DMS 273 (cell line): ENCODE measurements at regions not wholly inside any gene's neighbourhood (a gene's known extent, or its start where the extent isn't known, plus 50 kb on each side); places are given as distances from the start of the nearest gene placed in this dataset.
A peak's percentile ranks its signal among the peaks of the same experiment; 100 is the strongest.

Source experiments
- DNase-seq: peaks from one replicate; lab custom pipeline; 2025; ENCODE audit not compliant: unreplicated experiment; lab: John Stamatoyannopoulos, UW

DNA sequence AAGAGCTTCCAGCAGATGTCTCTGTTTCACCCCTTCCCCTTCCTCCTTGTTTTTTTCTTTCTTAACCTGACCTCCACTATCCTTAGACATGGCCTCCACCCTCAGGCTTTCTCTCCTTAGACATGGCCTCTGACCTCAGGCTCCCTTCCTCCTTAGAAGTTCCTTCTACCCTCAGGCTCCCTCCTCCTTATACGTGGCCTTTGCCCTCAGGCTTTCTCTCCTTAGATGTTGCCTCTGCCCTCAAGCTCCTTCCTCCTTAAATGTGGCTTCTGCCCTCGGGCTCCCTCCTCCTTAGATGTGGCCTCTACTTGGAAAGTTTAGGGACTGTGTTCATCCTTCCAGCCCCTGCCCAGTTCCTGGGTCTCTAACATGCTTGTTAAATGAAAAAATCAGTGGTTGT, 180.4 kb upstream of the S1PR3 start:
- DNase-seq, result no peak

DNA sequence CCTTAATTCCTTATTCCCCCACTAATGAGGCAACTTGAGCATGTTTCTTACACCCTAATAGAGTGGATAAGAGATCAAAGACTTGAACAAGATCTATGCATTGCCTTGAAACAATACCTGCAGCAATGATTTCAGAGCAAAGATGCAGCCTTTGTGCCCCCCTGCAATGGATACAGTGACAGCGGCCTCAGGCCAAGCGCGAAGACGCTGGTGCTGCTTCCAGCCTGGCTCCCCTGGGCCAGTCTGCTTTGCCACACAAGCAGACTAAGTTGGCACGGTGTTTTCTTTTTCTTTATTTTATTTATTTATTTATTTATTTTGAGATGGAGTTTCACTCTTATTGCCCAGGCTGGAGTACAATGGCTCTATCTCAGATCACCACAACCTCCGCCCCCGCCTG, 179.8 kb upstream of the S1PR3 start:
- no peak for DNase-seq

DNA sequence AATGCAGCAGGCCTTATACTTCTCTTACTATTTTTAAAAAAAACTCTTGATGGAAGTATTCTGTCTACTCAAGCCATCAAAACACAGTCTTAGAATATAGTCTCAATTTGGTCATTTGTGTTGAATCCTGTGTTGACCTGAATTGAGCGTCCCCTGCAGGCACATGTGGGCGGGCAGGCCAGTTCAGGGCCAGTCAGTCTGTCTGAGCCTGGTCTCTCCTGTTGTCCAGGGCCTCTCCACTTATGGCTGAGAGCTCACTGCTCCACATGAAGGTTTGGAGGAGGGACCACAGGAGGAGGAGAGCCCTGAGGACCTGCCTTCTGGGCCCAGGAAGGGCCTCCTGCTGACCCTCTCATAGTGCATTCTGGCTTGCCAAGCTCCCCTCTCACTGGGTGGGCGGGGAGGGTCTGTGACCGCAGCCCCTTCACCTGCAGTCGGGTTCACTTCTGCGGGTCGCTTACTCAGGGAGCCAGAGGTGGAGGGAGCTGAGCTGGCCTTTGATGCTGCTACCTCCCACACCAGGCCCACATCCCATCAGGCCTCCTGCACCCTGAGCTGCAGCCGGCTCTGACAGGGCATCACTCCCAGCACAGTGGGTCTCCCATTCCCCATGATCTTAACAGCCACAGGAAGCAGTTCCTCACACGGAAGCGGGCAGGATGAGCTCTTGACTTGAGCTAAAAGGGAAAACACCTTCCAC, 178.2 kb upstream of the S1PR3 start:
- DNase-seq, result no peak

DNA sequence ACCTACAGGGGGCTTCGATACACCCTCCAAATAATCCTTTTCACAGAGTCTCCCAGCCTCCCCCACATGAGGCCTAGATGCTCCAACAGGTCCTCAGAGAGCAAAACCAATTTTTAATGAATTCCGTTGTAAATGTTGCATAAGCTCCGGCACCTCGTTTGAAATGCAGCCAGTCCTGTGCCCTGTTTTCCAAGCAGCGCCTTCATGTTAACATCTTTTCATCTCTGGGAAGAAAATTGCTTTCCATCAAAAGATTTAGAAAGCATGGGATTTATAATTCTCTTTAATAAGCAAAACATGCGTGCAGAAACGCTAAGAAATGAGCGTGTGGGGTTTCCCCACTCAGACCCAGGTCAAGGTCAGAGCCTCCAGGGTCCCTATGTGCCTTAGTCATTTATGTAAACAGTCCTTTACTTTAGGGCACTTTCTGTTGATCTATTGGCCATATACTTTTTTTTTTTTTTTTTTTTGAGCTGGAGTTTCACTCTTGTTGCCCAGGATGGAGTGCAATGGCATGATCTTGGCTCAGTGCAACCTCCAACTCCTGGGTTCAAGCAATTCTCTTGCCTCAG, 177.5 kb upstream of the S1PR3 start:
- no peak for DNase-seq

DNA sequence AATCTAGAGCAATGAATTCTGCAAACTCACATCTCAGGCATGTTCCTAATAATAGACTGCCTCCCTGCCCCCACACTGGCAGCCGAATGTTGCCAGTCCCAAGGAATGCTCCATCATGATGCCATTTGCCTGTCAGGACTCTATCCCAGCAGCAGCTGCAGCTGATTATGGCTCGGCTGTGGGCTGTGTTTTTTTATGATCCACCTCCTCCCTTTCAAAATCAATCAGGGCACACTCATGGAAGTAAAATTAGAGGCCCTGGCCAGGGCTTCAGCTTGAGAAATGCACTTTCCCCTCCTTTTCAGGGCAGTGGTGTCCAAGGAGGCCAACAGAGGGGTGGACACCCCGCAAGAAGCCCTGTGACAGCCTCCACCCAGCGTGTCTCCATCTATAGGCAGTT, 176.7 kb upstream of the S1PR3 start:
- DNase-seq, result no peak

DNA sequence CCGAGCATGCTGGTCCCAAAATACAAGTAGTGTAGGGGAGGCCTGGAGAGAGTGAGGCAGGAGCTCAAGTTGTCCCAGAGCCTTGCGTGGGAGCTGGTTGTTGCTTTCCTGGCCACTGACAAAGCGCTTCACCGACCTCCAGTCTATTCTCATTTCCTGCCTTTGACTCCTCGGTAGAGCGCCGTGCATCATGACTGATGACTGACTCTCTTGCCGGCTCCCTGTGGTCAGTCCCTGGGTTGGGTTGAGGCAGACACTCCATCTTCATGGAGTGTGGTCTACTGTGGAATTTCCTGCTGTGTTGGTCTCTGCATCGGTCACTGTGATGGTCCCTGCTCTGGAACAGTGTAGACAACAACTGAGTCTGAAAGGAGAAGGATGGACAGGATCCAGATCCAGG, 175.1 kb upstream of the S1PR3 start:
- DNase-seq, result no peak

DNA sequence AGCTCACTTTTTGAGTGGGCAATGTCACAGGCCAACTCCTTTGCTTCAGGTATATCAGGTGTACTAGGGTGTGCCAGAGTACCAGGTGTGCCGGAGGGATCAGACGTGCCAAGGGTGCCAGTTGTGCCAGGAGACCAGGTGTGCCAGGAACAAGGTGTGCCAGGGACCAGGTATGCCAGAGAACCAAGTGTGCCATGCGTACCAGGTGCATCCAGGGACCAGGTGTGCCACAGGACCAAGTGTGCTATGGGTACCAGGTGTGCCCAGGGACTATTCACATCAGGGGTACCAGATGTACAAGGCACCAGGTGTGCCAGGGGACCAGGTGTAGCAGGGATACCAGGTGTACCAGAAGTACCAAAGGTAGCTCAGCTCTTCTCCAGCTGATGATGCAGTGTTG, 174.7 kb upstream of the S1PR3 start:
- no peak for DNase-seq

DNA sequence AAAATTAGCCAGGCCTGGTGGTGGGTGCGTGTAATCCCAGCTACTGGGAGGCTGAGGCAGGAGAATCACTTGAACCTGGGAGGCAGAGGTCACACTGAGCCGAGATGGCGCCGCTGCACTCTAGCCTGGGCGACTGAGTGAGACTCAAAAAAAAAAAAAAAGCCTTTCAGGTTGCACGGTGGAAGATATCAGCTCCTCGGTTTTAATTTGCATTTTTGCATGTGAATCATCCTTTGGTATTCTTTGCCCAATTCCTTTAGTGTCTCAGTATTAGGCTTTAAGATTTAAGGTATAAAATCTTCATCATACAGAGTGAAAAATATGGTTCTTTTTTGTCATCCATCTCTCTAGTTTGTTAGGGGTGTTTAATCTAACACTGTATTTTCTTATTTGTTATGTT, 173.6 kb upstream of the S1PR3 start:
- no peak for DNase-seq

DNA sequence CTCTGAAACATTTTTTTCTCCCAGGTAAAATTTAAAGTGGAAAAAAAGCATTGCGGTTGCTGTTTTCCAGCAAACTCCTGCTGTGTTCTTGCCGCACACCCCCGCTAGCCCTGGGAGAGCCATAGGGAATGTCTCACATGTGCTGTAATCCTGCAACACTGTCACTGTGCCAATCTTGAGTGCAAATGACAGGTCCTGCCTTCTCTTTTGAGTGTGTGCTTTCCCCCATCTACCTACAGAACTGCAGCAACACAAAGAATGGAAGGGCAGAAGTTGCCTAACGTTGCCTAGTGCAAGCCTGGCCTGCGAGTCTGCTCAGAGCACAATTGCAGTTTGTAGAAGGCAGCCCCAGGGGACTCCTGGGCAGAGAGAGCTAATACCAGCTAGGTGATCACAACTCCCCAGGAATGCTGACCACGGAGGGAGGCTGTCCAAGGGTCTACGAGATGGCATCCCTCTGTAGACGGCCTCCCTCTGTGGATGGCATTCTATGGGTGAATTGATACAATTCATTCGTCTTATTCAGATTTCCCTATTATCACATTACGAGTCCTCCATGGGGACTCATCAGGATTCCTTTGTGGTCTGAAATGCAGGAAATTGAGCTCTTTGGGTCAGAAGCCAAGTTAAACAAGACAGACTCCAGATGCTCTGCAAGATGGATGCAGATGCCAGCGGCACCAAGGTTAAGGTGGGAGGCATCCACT, 172.6 kb upstream of the S1PR3 start:
- DNase-seq, result peak; percentile 50

DNA sequence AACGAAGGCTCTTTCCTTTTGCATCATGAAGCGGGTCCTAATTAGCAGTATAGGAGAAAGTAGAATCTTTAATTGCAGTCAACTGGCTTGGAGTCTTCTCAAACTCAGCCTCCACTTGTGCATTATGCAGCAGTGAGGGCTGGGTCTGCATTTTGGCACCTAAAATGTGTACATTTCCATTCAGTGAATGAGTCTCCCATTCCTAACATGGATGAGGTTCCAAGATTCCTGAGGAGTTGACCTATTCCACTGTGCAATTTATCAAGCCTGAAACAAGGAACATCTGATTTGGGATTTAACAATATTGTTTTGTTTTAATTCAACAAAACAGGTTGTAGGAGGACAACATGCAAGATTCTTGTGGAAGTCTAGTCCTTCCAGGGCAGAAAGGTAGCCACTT, 171.8 kb upstream of the S1PR3 start:
- DNase-seq, result no peak

DNA sequence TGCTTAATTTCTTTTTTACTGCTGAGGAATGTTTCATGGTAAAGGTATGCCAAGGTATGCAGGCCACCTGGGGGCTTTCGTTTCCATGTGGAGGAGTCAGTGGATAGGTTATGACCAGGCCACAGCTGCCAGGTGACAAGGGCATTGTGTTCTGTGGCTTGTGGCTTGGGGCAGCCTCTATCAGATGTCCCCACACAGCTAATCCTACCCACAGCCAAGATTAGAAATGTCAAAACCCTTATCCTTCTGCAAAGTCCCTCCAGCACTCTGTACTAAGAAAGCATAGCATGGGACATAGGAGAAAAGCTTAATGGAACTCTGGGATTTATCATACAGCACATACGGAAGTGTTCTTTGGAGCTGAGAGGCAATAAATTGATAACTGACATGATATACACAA, 171.2 kb upstream of the S1PR3 start:
- DNase-seq, result no peak

DNA sequence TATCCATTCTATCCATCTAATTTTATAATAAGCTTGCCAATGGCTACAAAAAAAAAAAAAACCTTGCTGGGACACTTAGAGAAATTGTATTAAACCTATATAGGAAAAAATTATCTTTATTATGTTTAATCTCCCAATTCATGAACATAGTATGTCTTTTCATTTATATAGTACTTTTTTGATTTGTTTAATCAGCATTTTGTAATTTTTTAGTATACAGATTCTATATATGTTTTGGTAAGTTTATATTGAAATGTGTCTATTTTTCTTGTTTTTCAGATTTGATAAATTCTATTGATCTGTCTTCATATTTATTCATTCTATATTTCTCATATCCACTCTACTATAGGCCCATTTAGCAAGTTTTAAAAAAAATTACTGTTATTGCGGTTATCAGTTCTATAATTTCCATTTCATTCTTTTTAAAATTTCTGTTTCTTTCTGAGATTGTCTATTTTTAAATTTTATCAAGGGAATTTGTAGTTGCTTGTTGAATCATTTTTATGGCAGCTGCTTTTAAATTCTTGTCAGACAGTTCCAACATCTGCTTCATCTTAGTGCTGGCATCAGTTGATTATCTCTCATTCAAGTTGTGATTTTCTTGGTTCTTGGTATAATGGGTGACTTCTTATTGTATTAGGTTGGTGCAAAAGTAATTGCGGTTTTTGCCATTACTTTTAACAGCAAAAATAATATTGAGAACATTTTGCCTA, 170.1 kb upstream of the S1PR3 start:
- DNase-seq, result no peak

DNA sequence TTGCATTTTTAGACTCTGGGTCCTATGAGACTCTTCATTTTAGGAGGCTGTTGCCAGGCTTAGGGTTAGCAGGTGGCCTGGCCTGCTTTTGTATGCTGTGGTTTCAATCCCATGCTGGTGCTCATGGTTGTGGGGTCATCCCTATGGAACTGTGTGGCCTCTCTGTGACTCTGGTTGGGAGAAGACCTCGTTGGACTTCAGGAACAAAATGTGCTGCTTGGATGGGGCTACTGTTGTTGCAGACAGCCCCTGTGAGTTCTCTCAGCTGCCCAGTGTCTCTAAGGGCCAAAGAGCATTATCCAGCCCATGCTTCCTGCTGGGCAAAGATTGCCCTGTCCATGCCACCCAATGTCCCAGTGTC, 169.5 kb upstream of the S1PR3 start:
- DNase-seq, result no peak

DNA sequence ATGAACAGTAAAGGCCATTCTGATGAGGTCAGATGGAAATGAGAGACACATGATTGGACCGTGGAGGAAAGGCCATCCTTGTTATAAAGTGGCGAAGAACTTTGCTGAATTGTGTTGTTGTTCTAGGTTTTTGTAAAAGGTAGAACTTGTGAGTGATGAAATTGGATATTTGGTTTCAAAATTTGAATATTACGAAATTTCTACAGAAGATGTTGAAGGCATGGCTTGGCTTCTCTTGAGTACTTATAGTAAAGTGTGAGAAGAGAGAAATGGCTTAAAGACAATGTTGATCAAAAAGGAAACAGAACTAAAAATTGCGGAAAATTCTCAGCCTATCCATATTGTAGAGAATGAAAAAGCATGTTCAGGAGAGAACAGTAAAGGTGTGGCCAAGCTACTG, 166.6 kb upstream of the S1PR3 start:
- no peak for DNase-seq

DNA sequence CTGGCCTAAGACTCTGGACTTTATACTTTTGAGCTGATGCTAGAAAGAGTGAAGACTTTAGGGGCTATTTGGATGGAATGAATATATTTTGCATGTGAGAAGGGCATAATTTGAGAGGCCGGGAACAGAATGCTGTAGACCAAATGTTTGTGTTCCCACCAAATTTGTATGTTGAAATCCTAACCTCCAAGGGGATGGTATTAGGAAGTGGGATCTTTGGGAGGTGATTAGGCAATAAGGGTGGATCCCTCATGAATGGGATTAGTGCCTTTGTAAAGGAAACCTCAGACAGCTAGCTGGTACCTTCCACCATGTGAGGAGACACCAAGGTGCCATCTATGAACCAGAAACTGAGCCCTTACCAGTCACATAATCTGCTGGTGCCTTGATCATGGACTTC, 165.1 kb upstream of the S1PR3 start:
- DNase-seq, result no peak

DNA sequence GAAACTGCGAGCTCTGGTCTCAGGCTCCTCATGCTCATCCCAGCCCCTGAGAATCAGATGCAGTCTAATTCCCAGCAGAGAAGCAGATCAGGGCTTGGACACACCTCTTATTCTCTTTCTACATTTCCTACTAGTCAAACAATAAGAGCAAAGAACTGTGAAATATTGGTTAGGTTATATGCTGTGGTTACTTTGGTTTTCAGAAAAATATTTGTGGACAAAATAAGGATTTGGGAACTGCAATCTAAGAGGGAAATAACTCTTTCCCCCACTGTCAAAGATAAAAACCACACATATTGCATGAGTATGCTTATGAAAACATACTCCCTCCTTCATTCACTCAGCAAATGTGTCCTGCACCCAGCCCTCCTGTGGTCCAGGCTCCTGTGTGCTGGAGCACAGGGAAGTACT, 164.5 kb upstream of the S1PR3 start:
- no peak for DNase-seq

DNA sequence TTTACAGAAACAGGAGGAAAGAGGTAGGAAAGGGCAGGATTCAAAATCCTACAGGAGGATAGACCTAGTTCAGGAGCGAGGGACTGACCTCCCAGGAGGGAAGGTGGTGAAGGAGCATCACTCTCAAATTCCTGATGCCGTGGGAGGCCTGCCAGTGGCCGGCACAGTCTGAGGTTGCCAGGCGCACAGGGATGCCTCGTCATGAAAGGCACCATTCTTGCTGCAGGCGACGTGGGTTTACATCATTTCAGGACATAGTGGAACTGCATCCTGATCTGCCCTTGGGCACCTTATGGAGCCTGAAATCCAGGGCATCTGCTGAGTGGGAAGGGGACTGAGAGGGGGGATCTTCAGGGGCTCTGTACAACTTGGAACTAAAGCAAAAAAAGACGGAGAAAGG, 163.2 kb upstream of the S1PR3 start:
- no peak for DNase-seq

DNA sequence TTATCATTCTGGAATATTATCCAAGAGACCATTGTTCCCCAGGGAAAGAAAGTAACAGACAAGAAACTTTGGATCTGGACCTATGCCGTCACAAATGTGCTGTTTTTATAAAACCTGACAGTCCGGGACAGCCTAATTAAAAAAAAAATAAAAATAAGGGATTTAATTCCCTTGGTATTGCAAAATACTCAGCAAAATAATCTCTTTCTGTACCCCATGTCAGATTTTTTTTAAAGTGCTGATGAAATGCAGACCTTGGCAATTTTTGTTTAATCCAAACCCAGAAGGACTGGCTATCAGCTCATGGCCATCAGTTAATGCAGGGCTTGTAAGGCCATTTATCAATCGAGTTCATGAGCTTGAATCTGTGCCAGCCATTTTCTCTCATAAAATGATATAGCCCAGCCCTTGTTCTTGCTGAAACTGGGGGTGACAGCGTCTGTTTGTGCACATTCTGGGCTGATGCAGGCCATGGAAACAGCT, 162.7 kb upstream of the S1PR3 start:
- DNase-seq, result no peak

DNA sequence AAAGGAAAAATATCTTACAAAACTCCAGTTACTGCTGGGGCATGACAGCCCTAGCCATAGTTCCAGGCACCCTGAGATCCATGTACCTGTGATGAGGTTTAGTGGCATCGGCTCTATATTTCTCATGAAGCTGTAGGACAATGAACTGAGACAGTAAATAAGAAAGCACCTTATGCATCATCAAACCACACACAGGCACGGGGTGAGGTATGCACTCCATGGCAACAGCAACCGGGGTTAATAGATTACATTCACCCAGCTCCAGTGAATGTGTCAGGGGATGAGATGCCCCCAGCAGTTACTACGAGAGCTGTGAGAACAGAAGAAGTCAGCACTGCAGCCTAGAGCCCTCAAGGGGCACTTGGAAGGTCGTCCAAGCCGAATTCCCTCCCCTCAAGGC, 162.0 kb upstream of the S1PR3 start:
- DNase-seq, result no peak

DNA sequence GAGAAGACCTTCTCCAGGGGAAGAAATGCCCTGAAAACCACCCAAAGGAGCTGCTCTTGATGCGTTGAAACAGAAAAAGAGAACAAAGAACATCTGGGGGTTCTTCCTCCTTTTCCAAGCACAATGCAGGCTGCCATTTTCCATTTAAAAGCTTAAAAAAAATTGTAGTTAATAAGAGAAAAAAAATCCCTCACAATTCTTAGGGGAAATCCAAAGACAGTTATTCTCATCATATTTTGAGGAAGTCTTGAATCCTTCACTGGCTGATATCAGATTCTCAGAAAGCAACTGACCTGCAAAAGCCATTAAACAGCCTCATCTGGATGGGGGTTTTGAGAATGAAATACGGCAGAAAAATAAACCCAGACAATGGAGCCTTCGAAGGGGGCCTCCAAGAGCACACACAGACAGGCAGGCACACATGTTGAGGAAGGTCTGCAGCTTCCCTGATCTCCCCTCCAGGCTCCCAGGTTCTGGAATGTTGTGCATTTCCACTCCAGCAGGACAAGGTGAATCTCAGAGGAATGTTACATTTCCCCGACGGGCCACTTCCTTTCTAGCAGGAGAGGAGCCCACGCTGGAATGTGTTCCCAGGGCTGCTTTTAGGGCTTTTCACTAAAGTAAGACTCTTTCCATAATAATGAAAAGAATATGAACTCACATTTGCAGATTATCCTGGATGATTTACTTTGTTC, 159.4 kb upstream of the S1PR3 start:
- no peak for DNase-seq

DNA sequence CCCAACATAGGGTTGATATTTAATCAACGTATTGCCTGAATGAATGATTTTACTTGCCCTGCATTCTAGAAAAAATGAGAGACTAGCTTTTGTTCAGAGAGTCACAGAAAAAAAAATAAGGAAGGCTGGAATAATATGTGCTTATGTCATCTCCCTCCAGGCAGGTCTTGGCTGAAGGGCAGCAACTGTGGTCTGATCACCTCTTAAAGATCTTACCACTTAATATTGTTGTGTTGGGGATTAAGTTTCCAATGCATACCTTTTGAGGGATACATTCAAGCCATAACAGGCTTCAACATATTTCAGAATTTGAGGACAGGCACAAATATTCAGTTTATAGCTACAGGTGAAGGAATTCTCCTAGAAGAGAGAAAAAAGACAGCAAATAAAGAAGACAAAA, 157.3 kb upstream of the S1PR3 start:
- no peak for DNase-seq
